Esophagus (tissue), 2 donors: ENCODE measurements at regions not wholly inside any gene's neighbourhood (a gene's known extent, or its start where the extent isn't known, plus 50 kb on each side); places are given as distances from the start of the nearest gene placed in this dataset.

Experiments used
- H3K27ac ChIP-seq, 2 donors: one replicate each; pipeline ENCODE4 v1.5.1; 2013; ENCODE audit warnings: low read depth in 2 of 2, mild to moderate bottlenecking in 2 of 2, inconsistent platforms in 1 of 2, low read length in 1 of 2, moderate library complexity in 1 of 2
- H3K27me3 ChIP-seq, 2 donors: one replicate each; pipeline ENCODE4 v1.6.1; 2013; ENCODE audit warnings: low read length in 2 of 2, control low read depth in 1 of 2, mild to moderate bottlenecking in 1 of 2; ENCODE audit not compliant: insufficient read depth in 2 of 2, control insufficient read depth in 1 of 2
- H3K36me3 ChIP-seq, 2 donors: one replicate each; pipeline ENCODE4 v1.6.1; 2013; ENCODE audit warnings: low read length in 1 of 2; ENCODE audit not compliant: control insufficient read depth in 2 of 2, insufficient read depth in 2 of 2
- H3K4me1 ChIP-seq, 2 donors: one replicate each; pipeline ENCODE4 v1.6.1; 2013; ENCODE audit warnings: low read length in 1 of 2; ENCODE audit not compliant: control insufficient read depth in 2 of 2, insufficient read depth in 2 of 2
- H3K4me3 ChIP-seq, 2 donors: one replicate each; pipeline ENCODE4 v1.5.1; 2013; ENCODE audit warnings: low read length in 2 of 2, mild to moderate bottlenecking in 2 of 2, low read depth in 1 of 2, moderate library complexity in 1 of 2
- H3K9me3 ChIP-seq, 2 donors: one replicate each; pipeline ENCODE4 v1.6.1; 2013; ENCODE audit warnings: mild to moderate bottlenecking in 2 of 2, low read depth in 1 of 2, low read length in 1 of 2, moderate library complexity in 1 of 2; ENCODE audit not compliant: control insufficient read depth in 2 of 2, insufficient read depth in 1 of 2
- WGBS, 2 donors: extraction: QIAGEN DNeasy Blood & Tissue Kit; methylation state at CpG; one replicate each; pipeline ENCODE4 v1.1.7; 2013; 5-methylcytosine and 5-hydroxymethylcytosine counted together
- donor health status: healthy with polysubstance abuse.
- donor health status: Bipolar disorder and iron deficiency.

GRCh38 chr13:110807546-110807945 is 94.0 kb downstream of the ING1 start:
- no peaks in the 10 kb centered on the region for H3K36me3 ChIP-seq
- peaks cover 0 to 2% of the 10 kb centered on the region in 2 donors for H3K4me1 ChIP-seq
- no peaks in the 10 kb centered on the region for H3K9me3 ChIP-seq
- WGBS, 2 donors, result 98 to 100% methylated on average over 1 of the region's 1 CpG
- no peak overlapping the region for H3K4me3 ChIP-seq
- no peak overlapping the region for H3K27ac ChIP-seq
- peaks cover 0 to 7% of the 10 kb centered on the region in 2 donors for H3K27me3 ChIP-seq

- no peak overlapping the region for H3K27ac ChIP-seq
- no peaks in the 10 kb centered on the region for H3K36me3 ChIP-seq
- no peaks in the 10 kb centered on the region for H3K9me3 ChIP-seq
- no peak overlapping the region for H3K4me3 ChIP-seq
- peaks cover 0 to 4% of the 10 kb centered on the region in 2 donors for H3K4me1 ChIP-seq
- WGBS, 2 donors, result 70 to 76% methylated on average over 4 of the region's 4 CpGs
- H3K27me3 ChIP-seq, result peaks cover 0 to 7% of the 10 kb centered on the region in 2 donors
Measured at GRCh38 chr13:110808138-110808537, 94.6 kb downstream of the ING1 start.

- Histone ChIP-seq H3K27me3 (peaks cover 0 to 7% of the 10 kb centered on the region in 2 donors), H3K4me1 (peaks cover 0 to 4% of the 10 kb centered on the region in 2 donors), H3K36me3 (no peaks in the 10 kb centered on the region), H3K27ac (no peak overlapping the region), H3K4me3 (no peak overlapping the region), H3K9me3 (no peaks in the 10 kb centered on the region)
- WGBS, 2 donors, result 58 to 68% methylated on average over 10 of the region's 10 CpGs
Measured at GRCh38 chr13:110809871-110810486, 96.5 kb downstream of the ING1 start.

GRCh38 chr13:110811008-110811720 is 97.7 kb downstream of the ING1 start:
- peaks cover 0 to 4% of the 10 kb centered on the region in 2 donors for H3K4me1 ChIP-seq
- H3K4me3 ChIP-seq, result no peak overlapping the region
- H3K36me3 ChIP-seq, result no peaks in the 10 kb centered on the region
- no peaks in the 10 kb centered on the region for H3K9me3 ChIP-seq
- no peak overlapping the region for H3K27ac ChIP-seq
- peaks cover 0 to 7% of the 10 kb centered on the region in 2 donors for H3K27me3 ChIP-seq
- 70 to 74% methylated on average over 16 of the region's 16 CpGs for WGBS, 2 donors

GRCh38 chr13:110811771-110812120 is 98.2 kb downstream of the ING1 start:
- no peaks in the 10 kb centered on the region for H3K36me3 ChIP-seq
- H3K9me3 ChIP-seq, result no peaks in the 10 kb centered on the region
- peaks cover 0 to 7% of the 10 kb centered on the region in 2 donors for H3K27me3 ChIP-seq
- 44 to 52% methylated on average over 8 of the region's 8 CpGs for WGBS, 2 donors
- H3K4me3 ChIP-seq, result no peak overlapping the region
- H3K4me1 ChIP-seq, result peaks cover 0 to 4% of the 10 kb centered on the region in 2 donors
- H3K27ac ChIP-seq, result no peak overlapping the region

GRCh38 chr13:110812121-110812868 is 98.8 kb downstream of the ING1 start:
- Histone ChIP-seq H3K27me3 (peaks cover 0 to 7% of the 10 kb centered on the region in 2 donors), H3K36me3 (no peaks in the 10 kb centered on the region), H3K27ac (no peak overlapping the region), H3K4me3 (peak overlapping the region; percentile 13 to 15), H3K4me1 (peaks cover 0 to 4% of the 10 kb centered on the region in 2 donors), H3K9me3 (no peaks in the 10 kb centered on the region)
- 19 to 23% methylated on average over 48 of the region's 48 CpGs for WGBS, 2 donors

GRCh38 chr13:110812869-110813645 is 99.6 kb downstream of the ING1 start:
- peaks cover 0 to 7% of the 10 kb centered on the region in 2 donors for H3K27me3 ChIP-seq
- no peak overlapping the region for H3K27ac ChIP-seq
- H3K9me3 ChIP-seq, result no peaks in the 10 kb centered on the region
- H3K4me1 ChIP-seq, result peaks cover 0 to 4% of the 10 kb centered on the region in 2 donors
- peak overlapping the region in 1 of 2 donors; percentile 13 for H3K4me3 ChIP-seq
- no peaks in the 10 kb centered on the region for H3K36me3 ChIP-seq
- 63 to 66% methylated on average over 70 to 84 of the region's 84 CpGs for WGBS, 2 donors

GRCh38 chr13:110813646-110814624 is 100.4 kb downstream of the ING1 start:
- Histone ChIP-seq H3K36me3 (no peaks in the 10 kb centered on the region), H3K9me3 (no peaks in the 10 kb centered on the region), H3K4me3 (no peak overlapping the region), H3K27me3 (peaks cover 0 to 7% of the 10 kb centered on the region in 2 donors), H3K27ac (no peak overlapping the region), H3K4me1 (peaks cover 0 to 4% of the 10 kb centered on the region in 2 donors)
- WGBS, 2 donors, result 93% methylated on average over 39 of the region's 39 CpGs
